ENCODE measurements at regions not wholly inside any gene's neighbourhood (a gene's known extent, or its start where the extent isn't known, plus 50 kb on each side); places are given as distances from the start of the nearest gene placed in this dataset.

- no peak for TF ChIP-seq POLR2A (IDR thresholded peaks at IDR 0.05)
- TF ChIP-seq CTCF (IDR thresholded peaks at IDR 0.05): no peak
- Histone ChIP-seq H3K27me3 (no peaks in the 10 kb centered on the region), H3K27ac (no peak overlapping the region), H3K36me3 (ENCODE audit: low read depth, missing control alignments) (no peaks in the 10 kb centered on the region), H3K9me3 (no peaks in the 10 kb centered on the region), H3K4me3 (no peak overlapping the region), H3K4me1 (no peaks in the 10 kb centered on the region)
- intact Hi-C loops (cut with DNase I; ENCODE audit: low total_unique reads): no loop called here
- 75 to 78% methylated on average over 3 of the region's 3 CpGs for WGBS, 2 donors
- no peak for DNase-seq
Measured at GRCh38 chr11:29300420-29300819, 716.4 kb downstream of the KCNA4 start.

- no peak for TF ChIP-seq POLR2A (IDR thresholded peaks at IDR 0.05)
- no peak for TF ChIP-seq CTCF (IDR thresholded peaks at IDR 0.05)
- H3K27ac ChIP-seq: no peak overlapping the region
Measured at GRCh38 chr11:29296680-29297079, 720.1 kb downstream of the KCNA4 start.

GRCh38 chr11:29293825-29294224, 723.0 kb downstream of the KCNA4 start:
- 43 to 49% methylated on average over 3 of the region's 3 CpGs for WGBS, 2 donors
- no peaks in the 10 kb centered on the region for H3K36me3 ChIP-seq (ENCODE audit: low read depth, missing control alignments)
- DNase-seq: no peak
- no peak overlapping the region for H3K4me3 ChIP-seq
- intact Hi-C loops (cut with DNase I; ENCODE audit: low total_unique reads): no loop called here
- H3K27ac ChIP-seq: no peak overlapping the region
- no peaks in the 10 kb centered on the region for H3K27me3 ChIP-seq
- no peaks in the 10 kb centered on the region for H3K9me3 ChIP-seq
- no peaks in the 10 kb centered on the region for H3K4me1 ChIP-seq
- TF ChIP-seq CTCF (IDR thresholded peaks at IDR 0.05) (no peak), POLR2A (IDR thresholded peaks at IDR 0.05) (no peak)

More at GRCh38 chr11:29296680-29297079, 720.1 kb downstream of the KCNA4 start:
- H3K27me3 ChIP-seq: no peaks in the 10 kb centered on the region
- no peaks in the 10 kb centered on the region for H3K36me3 ChIP-seq (ENCODE audit: low read depth, missing control alignments)
- intact Hi-C loops (cut with DNase I; ENCODE audit: low total_unique reads): no loop called here
- H3K4me3 ChIP-seq: no peak overlapping the region
- 83 to 91% methylated on average over 1 of the region's 1 CpG for WGBS, 2 donors
- no peak for DNase-seq
- no peaks in the 10 kb centered on the region for H3K9me3 ChIP-seq
- no peaks in the 10 kb centered on the region for H3K4me1 ChIP-seq

- intact Hi-C loops (cut with DNase I; ENCODE audit: low total_unique reads): no loop called here
- 41 to 55% methylated on average over 2 of the region's 2 CpGs for WGBS, 2 donors
- no peak for TF ChIP-seq POLR2A (IDR thresholded peaks at IDR 0.05)
- no peak for TF ChIP-seq CTCF (IDR thresholded peaks at IDR 0.05)
- Histone ChIP-seq H3K36me3 (ENCODE audit: low read depth, missing control alignments) (no peaks in the 10 kb centered on the region), H3K27me3 (no peaks in the 10 kb centered on the region), H3K4me3 (no peak overlapping the region), H3K9me3 (no peaks in the 10 kb centered on the region), H3K27ac (no peak overlapping the region), H3K4me1 (no peaks in the 10 kb centered on the region)
- DNase-seq: no peak
Measured at GRCh38 chr11:29282088-29282487, 734.7 kb downstream of the KCNA4 start.

GRCh38 chr11:29281271-29281777, 735.5 kb downstream of the KCNA4 start:
- DNase-seq: no peak
- no peaks in the 10 kb centered on the region for H3K4me1 ChIP-seq
- no peak overlapping the region for H3K27ac ChIP-seq
- no peak overlapping the region for H3K4me3 ChIP-seq
- TF ChIP-seq CTCF (IDR thresholded peaks at IDR 0.05) (no peak), POLR2A (IDR thresholded peaks at IDR 0.05) (no peak)
- H3K27me3 ChIP-seq: no peaks in the 10 kb centered on the region
- WGBS, 2 donors: 79 to 85% methylated on average over 3 of the region's 3 CpGs
- intact Hi-C loops (cut with DNase I; ENCODE audit: low total_unique reads): no loop called here
- H3K9me3 ChIP-seq: no peaks in the 10 kb centered on the region
- no peaks in the 10 kb centered on the region for H3K36me3 ChIP-seq (ENCODE audit: low read depth, missing control alignments)
